Inferior parietal cortex (tissue), 1 donor: ENCODE measurements at regions not wholly inside any gene's neighbourhood (a gene's known extent, or its start where the extent isn't known, plus 50 kb on each side); places are given as distances from the start of the nearest gene placed in this dataset.

Source experiments
- DNase-seq: peaks from one replicate; pipeline ENCODE4 v3.0.0-alpha.2; 2016; ENCODE audit errors: extremely low spot score

DNA sequence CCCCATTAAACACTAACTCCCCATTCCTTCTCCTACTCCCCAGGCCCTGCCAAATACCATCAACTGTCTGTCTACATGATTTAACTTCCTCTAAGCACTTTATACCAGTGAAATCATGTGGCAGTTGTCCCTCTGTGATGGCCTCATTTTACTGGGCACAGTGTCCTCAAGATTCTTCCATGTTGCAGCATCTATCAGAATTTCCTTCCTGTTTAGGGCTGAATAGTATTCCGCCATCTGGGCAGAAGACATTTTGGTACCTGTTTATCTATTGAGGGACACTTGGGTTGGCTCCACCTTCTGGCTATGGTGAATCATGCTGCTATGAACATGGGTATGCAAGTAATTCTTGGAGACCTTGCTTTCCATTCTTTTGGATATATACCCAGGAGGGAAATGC lies 59.4 kb upstream of the IRX4 start:
- no peak for DNase-seq

DNA sequence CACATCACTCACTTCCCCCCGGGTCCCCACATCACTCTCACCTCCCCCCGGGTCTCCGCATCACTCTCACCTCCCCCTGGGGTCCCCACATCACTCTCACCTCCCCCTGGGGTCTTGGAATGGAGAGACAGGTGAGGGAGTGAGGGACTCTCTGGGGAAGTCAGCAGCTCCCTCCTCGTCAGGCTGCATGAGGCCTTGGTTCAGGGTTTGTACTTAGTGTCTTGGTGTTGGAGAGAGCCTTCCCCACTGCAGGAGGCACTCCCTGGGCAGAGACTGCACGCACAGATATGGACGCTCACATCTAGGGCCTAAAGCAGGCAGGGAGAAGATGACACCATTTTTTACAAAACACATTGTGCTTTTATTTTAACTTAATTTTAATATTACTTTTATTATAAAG lies 56.5 kb upstream of the IRX4 start:
- no peak for DNase-seq

DNA sequence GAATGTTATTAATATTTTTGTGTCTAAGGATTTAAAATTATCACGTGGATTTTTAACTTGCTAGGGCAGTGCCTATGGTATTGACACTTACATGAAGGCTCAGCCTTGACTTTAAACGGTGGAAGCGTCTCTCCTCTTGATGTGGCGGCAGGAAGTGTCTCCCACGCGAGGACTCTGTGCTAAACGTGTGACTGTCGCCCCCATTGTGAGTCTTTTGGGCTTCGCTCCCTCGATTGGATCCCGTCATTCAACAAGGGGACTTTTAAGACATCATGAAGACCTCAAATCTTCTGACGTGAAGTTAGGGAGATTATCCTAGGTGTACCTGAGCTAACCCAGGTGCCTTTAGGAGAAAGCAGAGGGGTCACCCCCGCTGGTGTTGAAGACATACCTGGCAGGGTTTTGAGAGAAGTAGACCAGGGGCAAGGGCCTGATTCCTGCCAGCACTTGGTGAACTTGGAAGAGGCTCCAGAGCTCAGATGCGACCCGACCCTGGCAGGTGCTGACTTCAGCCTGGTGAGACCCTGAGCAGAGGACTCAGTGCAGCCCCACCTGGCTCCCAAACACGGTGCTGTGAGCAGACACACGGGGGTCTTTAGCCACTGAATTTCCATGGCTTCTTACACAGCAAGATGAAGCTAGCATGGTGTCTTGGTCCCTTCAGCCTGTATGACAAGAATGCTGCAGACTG lies 55.7 kb upstream of the IRX4 start:
- DNase-seq: no peak

DNA sequence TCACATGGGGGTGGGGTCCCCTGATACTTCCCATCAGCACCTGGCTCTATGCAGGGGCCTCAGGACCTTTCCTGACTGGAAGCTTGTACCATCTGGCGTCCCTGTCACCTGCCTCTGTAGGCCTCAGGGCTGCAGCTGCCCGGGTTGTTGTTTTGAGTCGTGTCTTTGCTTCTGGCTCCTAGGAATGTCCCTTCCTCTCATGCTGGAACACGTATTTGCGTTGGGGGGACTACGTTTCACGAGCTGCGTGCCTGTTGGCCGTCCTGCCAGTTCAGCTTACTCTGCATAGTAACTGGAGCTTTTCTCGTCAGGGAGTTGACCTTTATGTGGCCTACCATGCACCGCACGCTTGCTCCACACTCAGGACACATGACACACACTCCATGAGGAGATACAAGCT lies 54.9 kb upstream of the IRX4 start:
- no peak for DNase-seq

DNA sequence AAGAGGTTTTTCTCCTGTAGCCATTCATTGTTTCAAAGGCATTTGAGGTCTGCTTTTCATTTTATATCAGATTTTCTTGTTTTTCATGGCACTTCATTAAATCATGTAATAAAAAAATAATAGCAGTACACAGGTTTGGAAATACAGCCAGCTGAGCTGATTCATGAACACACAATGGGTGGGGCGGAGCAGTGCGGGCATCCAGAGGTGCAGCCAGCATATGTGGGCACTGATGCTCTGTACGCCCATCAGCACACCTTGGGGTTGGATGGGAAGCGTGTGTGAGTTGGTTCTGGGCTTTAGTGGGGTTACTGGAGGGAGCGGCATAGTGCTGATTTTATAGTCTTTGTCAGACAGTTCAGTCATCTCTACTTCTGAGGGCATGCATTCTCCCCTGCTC lies 54.2 kb upstream of the IRX4 start:
- DNase-seq: no peak

DNA sequence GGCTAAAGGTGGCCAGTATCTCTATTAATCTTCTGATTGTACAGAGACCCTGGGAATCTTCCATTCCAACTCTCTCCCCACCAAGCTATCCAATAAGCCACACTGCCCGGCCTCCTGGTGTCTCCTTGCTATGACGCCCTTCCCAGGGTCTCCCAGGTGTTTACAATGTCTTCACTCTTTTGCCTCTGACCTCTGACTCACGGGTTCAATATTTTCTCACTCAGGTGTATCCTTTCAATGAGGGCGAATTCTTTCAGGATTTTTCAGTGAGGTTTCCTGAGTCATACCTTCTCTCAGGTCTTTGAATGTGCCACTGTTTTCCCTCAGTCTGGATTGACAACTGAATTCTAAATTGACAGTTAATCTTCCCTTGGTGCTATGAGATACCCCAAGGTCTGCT lies 53.7 kb upstream of the IRX4 start:
- DNase-seq: no peak

DNA sequence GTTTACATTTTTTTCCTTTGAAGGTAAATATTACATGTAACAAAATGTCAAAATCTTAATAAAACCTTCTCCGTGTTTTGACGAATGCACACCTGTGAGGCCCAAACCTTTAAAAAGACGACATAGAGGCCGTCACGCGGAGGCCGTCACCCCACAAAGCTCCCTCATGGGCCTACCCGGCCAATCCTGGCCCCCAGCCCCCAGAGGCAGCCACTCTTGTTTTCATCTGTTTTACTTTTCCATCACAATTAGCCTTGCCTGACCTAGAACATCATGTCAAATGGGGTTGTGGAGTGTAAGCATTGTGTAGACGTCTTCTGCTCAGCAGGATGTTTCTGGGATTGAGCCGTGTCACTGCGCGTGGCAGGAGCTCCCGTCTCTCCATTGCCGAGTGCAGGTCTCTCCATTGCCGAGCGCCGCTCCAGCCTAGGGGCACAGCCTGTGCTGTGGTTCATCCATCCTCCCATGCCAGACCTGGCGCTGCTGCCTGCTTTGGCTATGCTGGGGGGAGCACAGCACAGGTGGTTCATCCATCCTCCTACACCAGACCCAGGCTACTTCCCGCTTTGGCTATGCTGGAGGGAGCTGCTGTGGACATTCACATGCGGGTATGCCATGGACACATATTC lies 52.2 kb upstream of the IRX4 start:
- DNase-seq: no peak

GRCh38 chr5:1934056-1934394 lies 51.3 kb upstream of the IRX4 start:
- no peak for DNase-seq

DNA sequence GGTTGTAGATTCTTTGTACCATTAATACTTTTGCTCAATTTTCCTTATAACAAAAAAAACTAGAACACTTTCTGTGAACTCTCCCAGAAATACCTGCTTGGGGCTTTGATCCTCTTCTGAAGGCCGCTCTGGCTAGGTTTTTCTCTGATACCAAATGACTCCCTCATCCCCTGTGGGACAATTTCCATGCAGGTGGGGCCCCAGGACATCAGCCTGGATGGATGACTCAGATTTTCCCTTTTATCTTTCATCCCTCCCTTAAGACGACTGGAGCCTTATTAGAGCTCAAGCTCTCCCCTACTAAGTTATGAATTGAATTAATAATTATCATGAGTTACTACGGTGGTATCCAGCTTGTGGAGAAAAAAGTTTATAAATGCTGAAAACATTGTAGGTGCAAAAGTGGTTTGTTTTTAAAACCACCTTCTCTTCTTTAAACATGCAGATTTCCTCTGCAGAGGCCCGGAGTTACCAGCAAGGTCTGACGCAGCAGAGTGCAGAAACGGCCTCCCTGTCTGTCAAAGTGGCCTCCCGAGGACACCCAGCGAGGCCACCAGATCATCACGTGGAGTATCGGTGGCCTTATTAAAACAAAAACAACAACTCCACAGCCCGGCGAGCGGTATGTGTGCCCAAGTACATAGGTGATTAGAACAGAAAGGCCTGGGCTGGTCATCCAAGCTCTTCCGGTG lies 50.8 kb upstream of the IRX4 start:
- no peak for DNase-seq
